ENCODE measurements at regions not wholly inside any gene's neighbourhood (a gene's known extent, or its start where the extent isn't known, plus 50 kb on each side); places are given as distances from the start of the nearest gene placed in this dataset.
A peak's percentile ranks its signal among the peaks of the same experiment; 100 is the strongest.
"Not testable (repeated sequence)": the region's sequence is repeated elsewhere in the genome, so short reads cannot be mapped to it uniquely, and the experiment has no call there.

DNA sequence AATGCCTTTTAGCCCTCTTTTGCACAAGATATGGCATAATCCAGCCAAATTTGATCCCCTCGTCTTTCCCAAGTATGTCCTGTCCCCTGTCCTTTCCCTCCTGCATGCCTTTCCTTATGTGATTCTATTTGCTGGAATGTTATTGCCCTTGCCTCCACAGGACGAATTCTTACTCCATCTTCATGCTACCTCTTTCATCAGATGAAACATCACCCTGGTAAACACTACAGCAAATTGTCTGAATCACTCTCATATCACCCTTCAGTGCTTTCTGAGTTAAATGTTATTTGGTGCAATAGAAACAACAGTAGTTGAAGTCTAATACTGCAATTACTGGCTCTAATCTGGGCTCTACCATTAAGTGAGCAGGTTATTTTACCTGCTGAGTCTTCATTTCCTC lies 52.2 kb upstream of the FAT1 start:
- DNase-seq (ENCODE audit: low spot score), result no peak

DNA sequence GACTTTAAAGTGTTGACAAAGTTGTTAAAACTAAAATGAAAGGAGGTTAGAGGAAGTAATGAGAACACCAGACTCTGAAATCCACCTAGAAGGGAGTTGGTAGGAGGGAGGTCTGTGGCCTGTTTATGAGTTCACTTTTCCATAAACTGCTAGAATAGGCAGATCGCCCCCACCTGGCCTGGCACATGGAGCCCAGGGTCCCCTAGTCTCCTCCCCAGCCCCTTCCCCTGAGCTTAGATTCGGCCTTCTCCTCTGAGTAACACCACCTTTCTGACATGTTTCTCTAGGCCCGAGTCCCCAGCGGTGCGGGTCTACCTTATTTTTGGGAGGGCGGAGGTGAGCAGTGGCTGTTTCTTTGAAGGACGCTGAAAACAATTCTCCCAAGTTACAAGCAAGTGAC lies 54.5 kb upstream of the FAT1 start:
- DNase-seq (ENCODE audit: low spot score), result no peak

DNA sequence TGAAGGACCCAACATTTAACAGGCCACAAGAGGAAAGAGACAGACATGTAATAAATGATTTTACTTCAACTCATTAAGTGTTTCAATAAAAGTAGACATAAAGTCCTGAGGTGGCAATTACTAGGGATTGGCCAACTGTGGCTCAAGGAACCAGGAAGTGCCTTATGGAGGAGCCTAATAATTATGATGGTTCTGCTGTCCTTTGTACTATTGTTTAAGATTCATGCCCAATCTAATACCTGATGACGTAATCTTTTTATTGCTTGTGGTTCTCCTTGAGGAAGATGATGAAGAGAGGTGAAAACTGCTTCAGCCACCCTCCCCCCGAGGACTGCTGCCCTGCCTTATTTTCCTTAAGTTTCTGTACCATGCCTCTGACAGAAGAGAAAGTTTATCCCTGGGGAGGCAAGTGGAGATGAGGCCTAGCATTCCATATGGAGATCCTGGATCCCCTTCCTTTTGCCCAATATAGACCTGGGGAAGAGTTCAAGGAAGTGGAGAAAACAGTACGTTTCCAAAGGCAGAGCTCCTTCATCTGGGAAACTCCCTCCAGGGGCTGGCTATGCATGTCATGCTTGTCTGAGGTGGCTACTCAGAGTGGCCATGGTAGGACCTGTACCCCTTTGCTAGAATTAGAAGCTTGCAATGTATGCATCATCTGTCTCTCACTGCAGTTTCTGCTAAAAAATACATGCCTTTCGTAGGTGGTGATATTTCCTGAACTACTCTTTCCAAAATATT lies 56.8 kb upstream of the FAT1 start:
- DNase-seq (ENCODE audit: low spot score), result no peak

DNA sequence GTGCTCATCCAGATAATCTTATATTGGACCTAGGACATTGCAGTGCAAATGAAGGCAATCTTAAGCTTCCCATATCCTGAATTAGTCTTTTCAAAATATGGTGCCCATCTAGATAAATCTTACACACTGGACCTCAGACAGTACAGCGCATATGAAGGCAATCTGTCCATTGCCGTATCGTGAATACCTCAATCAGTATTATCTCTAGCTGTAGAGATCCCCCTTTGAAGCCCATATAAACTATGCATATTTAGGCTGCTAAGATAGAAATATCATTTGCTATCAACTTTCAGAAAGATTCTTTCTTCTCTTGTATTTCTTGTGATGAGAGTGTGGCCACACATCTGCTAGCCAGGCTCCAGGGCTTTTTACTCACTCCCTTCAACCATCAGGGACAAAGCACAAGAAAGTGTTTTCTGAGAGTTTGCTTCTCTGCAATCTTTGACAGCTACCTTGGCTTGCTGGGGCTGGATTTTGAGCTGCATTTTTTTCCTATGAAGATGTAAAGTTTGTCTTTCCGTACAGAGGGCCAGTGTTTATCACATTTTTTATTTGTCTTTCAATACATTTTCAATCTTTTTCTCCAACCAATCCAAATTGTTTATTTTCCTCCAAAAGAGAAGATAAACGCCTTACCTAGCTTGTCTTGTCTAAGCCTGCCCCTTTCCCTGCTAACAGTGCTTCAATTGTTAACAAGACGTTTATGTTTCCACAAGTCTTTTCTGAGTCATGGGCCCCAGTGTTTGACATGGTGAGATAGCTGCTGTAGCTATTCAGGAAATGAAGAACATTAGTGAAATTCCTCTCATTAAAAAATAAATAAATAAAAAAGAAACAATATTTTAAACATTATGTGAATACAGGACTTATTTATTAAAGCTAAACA lies 57.6 kb upstream of the FAT1 start:
- peak; percentile 59 for DNase-seq (ENCODE audit: low spot score)

DNA sequence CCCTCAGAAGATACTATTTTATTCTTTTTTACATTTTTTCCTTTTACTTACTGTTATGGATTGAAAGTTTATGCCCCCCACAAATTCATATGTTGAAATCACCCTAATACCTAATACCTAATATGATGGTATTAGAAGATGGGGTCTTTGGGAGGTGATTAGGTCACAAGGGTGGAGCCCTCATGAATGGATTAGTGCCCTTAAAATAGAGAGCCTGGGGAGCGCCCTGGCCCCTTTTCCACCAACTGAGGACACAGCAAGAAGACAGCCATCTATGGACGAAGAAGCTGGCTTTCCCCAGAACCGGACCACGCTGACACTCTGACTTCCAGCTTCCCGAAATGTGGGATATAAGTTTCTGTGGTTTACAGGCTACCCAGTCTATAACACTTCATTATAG lies 58.6 kb upstream of the FAT1 start:
- no peak for DNase-seq (ENCODE audit: low spot score)

DNA sequence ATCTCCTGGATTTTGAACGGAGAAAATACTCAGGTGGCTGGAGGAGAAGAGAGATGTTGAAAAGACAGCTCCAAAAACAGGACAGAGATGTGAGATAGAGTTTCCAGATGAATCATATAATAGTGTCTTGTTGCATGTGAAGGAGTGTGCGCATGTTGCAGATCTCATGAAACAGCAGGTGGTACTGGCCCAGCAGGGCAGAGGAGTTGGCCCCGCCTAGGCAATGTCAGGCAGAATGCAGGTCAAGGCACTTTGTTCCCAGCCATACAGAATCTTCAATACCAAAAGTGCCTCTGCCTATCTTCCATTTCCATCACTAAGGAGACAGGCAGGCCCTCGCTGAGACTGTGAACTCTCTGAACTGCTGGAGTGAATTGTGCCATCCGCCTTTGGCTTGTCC lies 63.9 kb upstream of the FAT1 start:
- DNase-seq (ENCODE audit: low spot score), result no peak

DNA sequence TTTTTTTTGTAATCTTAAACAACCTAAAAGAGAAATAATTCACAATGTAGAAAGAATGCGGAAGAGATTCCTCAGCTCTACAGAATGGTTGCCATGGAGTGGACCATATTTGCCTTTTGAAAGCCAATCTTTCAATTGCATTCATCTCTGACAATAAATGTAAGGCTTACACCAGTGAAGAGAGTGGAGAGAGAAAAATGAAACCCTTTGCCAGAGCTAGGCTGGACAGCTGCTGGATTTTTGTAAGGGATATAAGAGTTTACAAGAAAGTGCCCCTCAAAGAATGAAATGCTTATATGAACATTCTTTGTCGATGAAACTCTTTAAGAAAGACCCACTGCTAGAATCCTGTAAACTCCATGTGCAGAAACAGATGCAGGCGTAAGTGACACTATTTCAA lies 66.0 kb upstream of the FAT1 start:
- DNase-seq (ENCODE audit: low spot score), result no peak

DNA sequence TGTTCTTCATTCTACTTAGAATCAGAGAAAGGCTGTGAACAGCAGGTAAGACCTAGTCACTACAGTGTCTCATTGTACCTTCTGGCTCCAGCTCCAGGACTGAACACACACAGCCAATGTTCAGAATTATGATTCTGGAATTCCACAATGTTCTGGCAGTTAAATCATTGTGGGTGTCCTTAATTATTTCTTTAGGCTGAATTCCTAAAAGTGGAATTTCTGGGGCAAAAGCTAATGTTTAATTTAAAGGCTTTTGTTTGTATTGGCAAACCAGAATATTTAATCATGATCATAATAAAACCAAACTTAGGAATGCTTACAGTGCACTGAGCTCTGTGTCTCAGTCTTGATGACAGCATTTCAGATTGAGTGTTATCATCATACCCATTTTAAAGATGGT lies 67.0 kb upstream of the FAT1 start:
- DNase-seq (ENCODE audit: low spot score), result no peak

DNA sequence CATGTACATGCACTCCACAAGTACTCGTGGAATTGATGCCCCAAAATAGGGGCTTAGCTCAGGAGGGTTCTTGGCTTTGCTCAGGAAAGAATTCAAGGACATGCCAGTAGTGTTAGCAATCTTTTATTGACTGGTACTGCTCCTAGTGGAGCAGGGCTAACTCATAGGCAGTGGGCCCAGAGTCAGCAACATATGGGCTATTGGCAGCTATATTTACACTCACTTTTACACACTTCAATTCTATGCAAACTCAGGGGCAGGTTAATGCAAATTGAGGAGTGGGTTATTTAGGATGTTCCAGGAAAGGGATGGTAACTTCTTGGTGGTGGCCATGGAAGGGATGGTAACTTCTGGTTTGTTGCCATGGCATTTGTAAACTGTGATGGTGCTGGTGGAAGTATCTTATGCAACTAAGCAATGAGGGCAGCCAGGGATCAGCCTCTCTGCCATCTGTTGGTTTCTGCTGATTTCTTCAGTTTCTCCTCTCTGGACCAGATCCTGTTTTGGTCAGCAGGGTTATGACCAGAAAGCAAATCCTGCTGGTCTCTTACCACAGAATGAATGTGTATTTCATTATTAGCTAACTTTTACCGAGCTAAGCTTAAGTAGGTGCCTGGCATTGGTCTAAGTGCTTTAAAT lies 69.2 kb upstream of the FAT1 start:
- DNase-seq (ENCODE audit: low spot score), result no peak

DNA sequence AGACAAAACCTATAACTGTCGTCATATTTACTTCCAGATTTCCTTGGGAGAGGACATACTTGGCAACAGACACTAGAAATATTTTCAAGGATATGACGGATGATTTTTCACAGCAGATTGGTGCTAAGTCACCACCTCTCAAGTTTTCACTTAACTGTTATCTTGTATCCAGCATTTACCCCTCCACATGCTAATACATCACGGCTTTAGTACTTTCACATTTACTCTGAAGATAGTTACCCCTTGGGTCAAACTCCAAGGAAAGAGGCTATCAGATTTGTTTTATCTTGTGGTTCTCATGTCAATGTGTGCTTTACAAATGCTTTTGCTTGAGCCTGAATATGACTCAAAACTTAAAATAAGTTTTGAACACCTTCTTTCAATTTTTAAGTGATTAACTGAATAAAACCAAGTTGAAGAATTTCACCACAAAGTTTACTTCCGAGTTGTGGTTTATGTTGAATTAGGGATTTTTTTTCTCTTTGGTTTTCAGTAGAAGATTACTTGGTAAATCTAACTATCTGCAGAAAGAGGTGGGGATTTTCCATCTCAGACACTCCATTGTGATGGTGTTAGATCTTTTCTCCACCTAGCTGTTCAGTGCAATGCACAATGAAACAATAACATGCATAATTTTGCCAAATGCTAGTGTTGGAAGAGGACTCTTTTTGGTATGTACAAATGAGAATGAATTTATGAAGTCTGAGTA lies 75.4 kb upstream of the FAT1 start:
- DNase-seq (ENCODE audit: low spot score), result no peak

DNA sequence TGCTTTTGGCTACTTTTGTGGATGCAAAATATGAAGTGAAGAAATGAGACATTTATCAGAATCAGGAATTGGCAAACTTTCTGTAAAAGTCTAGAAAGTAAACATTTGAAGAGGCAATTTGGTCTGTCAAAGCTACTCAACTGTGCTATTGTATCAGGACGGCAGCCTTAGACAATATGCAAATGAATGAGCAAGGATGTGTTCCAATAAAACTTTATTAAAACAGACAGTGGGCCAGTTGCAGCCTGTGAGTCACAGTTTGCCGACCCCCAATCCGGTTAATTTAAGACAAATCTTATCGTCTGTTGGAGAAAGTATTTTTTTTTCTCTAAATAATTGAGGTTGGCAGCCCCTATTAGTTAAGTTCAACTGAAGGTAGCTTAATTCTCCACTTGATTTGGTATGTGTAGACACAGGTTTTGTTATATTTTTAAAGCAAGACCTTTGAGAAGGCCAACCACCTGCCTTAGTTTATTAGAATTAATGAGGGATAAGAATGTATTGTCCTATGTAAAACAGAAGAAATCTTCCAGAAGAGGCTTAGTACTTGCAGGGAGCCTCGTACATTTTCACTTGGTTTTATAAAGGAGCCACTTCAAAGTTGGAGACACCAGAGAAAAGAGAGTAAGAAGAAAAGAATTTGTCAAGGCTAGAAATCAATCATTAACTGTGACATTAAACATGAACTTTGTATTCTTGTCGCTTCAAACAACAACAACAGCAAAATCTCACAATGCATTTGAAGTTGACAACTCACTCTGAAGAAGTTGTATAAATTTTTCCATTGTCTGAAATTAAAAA lies 81.6 kb upstream of the FAT1 start:
- no peak for DNase-seq (ENCODE audit: low spot score)

DNA sequence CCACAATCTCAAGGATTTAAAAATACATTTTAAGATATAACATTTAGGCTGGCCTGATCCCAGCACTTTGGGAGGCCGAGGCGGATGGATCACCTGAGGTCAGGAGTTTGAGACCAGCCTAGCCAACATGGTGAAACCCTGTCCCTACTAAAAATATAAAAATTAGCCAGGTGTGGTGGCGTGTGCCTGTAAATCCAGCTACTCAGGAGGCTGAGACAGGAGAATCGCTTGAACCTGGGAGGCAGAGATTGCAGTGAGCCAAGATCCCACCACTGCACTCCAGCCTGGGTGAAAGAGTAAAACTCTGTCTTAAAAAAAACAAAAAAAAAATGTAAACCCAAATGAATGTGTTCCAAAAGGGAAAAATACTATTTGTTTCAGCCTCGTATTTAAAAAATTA lies 82.3 kb upstream of the FAT1 start:
- DNase-seq (ENCODE audit: low spot score), result not testable (repeated sequence)

DNA sequence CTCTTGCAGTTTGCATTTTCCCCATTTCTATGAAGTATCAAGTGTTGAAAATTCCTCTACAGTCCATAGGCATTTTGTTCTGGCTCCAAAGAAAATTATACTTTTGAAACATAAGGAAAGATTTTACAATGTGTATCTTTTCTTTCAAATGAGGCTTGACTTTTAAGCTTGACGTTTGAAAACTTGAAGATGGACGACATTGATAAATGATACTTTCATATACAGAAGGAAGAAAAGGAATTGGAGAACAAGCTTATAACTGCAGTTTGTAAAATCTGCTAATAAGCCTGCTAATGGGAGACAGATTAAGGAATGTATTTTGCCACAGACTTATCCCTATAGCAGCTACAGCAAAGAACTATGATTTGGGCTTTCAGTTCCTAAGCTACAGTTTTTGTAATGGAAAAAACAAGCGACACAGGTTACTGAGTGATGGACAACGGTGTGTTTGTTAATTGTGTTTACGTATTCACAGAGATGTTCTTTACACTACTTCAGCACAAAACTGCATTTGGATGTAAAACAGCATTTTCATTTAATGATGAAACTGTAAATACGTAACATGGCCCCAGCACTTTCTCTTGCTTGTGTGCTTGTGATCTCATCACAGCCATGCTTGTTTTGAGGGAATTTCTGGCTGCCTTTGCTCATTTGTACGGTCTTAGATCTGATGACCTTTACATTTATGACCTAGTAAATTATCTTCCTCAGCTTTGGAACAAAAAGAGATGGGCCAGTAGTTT lies 83.2 kb upstream of the FAT1 start:
- DNase-seq (ENCODE audit: low spot score), result no peak

DNA sequence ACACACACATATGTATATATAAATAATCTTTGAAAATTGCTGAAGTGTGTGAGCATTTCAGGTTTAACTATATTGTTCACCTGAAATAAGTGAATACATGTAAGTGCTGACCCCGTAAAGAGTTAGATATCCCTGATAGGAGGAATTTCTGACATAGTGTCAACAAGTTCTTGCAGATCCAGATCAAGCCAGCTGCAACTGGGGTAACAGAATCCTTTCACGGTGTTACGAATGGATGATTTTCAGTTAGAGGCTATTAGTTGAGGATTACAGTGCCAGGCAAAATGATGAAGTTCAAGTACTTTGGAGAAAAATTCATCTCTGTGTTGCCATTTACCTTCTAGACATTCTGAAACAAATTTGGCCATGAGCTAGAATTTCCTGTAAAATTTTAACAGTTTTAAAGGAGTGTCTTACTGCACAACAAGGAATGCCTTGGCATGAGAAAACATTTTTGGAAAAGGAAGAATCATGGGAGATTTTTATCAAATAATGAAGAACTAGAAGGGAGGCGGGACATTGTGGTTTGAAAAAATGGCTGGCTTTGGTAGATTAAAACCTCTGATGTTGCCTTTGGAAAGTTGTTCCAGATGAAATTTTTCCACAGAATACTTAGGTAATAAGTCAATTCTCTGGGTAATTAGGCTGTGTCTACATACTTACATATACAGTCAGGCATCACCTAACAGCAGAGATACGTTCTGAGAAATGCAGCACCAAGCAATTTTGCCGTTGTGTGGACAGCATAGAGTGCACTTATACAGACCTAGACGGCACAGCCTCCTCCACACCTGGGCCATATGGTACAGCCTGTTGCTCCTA lies 84.4 kb upstream of the FAT1 start:
- DNase-seq (ENCODE audit: low spot score), result no peak

DNA sequence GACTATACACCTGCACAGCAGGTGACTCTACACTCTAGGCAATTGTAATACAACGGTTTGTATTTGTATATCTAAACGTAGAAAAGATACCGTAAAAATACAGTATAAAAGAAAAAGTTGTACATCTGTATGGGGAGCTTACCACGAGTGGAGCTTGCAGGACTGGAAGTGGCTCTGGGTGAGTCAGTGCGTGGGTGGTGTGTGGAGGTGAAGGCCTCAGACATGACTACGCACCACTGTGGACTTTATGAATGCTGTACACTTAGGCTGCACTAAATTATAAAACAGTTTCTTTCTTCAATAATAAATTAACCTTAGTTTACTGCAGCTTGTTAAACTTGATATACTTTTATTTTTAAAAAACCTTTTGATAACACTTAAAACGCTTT lies 85.0 kb upstream of the FAT1 start:
- DNase-seq (ENCODE audit: low spot score), result no peak

DNA sequence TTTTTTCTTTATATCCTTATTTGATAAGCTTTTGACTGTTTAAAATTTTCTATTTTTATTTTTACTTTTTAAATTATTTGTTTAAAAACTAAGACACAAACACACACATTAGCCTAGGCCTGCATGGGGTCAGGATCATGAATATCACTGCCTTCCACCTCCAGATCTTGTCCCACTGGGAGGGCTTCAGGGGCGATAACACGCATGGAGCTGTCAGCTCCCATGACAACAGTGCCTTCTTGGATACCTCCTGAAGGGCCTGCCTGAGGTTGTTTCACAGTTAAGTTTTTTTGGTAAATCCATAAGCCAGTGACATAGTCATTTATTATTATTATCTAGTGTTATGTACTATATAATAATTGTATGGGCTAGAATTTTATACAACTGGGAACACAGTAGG lies 85.4 kb upstream of the FAT1 start:
- DNase-seq (ENCODE audit: low spot score), result no peak

DNA sequence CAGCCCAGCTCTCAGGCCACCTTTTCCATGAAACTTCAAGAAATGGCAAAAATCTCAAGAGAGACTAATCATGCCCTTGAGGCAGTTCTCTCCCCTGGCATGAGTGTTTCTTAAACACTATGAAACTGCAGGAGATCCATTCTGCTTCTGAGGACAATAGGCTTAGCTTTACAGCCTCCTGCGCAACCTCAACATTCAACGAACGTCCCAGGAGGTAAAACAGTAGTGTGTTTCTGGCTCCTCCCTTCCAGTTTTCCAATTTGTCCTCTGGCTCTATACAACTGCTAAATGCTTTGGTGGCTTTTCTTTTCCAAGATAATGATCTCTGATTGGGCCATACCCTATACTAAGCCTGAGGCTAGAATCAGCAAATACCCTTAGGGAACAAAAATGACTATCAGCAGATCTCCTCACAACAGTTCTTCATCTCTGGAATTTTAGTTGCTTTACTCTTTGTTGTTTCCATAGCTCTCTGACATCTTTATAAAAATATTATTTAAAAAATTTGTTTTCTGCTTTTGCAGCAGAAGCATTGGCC lies 87.0 kb upstream of the FAT1 start:
- DNase-seq (ENCODE audit: low spot score), result no peak

DNA sequence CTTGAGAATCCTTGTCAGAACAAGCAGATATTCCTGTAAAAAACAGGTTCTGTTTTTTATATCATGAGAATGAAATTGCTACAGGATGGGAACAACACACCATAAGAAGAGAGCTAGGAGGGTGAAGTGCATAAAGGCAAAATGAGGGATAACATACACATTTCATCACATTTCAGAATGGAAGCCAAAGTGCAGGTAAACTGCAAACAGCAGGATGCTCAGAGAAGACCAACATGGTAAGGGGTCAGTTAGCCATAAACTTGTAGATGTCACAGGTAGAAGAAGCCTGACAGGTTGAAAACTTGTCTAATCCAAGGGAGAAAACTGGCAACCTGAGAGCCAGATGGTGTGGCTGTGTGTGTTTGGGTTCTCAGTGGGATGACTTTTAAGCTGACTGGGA lies 88.9 kb upstream of the FAT1 start:
- DNase-seq (ENCODE audit: low spot score), result no peak

DNA sequence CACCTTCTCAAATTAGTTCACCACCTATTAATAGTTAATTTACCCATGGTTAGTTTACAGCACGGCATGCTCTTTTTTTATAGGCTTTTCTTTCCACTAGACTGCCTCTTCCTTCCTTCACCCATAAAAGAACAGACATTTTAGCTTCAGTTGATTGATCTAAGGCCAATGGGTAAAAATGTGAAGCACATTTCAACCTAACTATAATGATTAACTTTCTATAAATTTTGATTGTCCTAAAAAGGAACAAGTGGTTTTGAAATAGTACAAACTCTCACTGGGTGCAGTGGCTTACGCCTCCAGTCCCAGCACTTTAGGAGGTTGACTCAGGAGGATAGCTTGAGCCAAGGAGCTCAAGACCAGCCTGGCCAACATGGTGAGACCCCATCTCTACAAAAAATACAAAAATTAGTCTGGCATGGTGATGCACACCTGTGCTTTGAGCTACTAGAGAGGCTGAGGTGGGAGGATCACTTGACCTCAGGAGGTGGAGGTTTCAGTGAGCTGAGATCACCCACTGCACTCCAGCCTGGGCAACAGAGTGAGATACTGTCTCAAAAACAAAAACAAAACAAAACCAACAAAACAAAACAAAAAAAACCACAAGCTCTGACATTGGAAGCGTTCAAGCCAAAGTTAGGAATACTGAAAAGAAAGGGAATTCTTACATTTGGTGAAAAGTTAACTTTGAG lies 89.9 kb upstream of the FAT1 start:
- no peak for DNase-seq (ENCODE audit: low spot score)

All from A172 (cell line).